ENCODE measurements at regions not wholly inside any gene's neighbourhood (a gene's known extent, or its start where the extent isn't known, plus 50 kb on each side); places are given as distances from the start of the nearest gene placed in this dataset.

DNA sequence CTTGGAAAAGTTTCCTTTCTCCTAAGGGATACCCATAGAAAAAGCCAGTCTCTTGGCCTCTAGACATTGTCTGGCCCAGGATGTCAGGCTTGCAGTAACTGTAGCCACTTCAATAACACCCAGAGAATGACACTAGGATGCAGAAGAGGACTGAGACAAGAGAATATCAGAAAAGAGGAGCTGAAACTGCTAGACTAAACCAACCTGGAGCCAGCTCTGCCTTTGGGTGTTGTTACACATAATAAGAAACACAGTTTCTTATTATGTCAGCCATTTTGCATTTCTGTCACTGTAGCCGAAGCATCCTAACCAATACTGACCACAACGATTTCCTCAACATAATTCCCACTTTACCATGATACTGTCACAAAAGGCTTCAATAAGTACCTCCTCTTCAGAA is 72.2 kb upstream of the RCN1 start:
- H3K27ac Mint-ChIP-seq: no peak overlapping the region
- ChIA-PET POLR2A (interaction anchor here (0.6 kb wide), 1 partner anchor 277 kb away, joined by 3 read pairs; no protein-coding TSS in a partner anchor), CTCF (no interaction called here)
- no peaks in the 10 kb centered on the region for H3K4me1 Mint-ChIP-seq
- H3K9me3 Mint-ChIP-seq: no peaks in the 10 kb centered on the region
- no peak for DNase-seq
- no peaks in the 10 kb centered on the region for H3K36me3 Mint-ChIP-seq (ENCODE audit: low read depth)
- H3K4me3 Mint-ChIP-seq: no peak overlapping the region
- H3K27me3 Mint-ChIP-seq: peaks cover 13% of the 10 kb centered on the region

DNA sequence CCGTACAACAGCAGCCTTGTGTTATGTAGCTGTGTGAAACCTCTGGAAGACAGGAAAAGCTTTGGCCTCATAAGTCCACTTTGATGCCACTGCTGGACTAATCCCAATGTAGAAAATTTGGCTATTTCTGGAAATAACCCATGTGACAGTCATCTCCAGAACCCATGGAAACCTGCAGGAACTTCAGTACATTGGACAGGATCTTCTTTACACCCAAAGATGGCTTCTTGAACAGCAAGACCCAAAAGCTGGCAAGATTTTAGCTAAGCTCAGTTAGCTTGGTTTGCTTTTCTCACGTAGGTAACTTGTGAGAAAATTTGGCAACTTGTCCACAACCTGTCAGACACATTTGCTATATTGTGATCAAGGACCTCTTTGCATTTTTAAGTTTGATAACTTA is 74.8 kb upstream of the RCN1 start:
- Mint-ChIP-seq H3K4me3 (no peak overlapping the region), H3K4me1 (no peaks in the 10 kb centered on the region), H3K27me3 (peaks cover 10% of the 10 kb centered on the region), H3K27ac (no peak overlapping the region), H3K36me3 (ENCODE audit: low read depth) (no peaks in the 10 kb centered on the region), H3K9me3 (no peaks in the 10 kb centered on the region)
- POLR2A ChIA-PET: no interaction called here
- CTCF ChIA-PET: interaction anchor here (0.9 kb wide), 1 partner anchor 10 kb away, joined by 3 read pairs; no protein-coding TSS in a partner anchor
- DNase-seq: no peak

GRCh38 chr11:32015427-32015826 is 75.4 kb upstream of the RCN1 start:
- H3K36me3 Mint-ChIP-seq (ENCODE audit: low read depth): no peaks in the 10 kb centered on the region

GRCh38 chr11:32013603-32014002 is 77.3 kb upstream of the RCN1 start:
- Mint-ChIP-seq H3K27me3 (peaks cover 12% of the 10 kb centered on the region), H3K4me3 (no peak overlapping the region), H3K36me3 (ENCODE audit: low read depth) (no peaks in the 10 kb centered on the region), H3K27ac (no peak overlapping the region), H3K9me3 (no peaks in the 10 kb centered on the region), H3K4me1 (no peaks in the 10 kb centered on the region)
- CTCF ChIA-PET: no interaction called here
- POLR2A ChIA-PET: no interaction called here
- no peak for DNase-seq

More at GRCh38 chr11:32015427-32015826, 75.4 kb upstream of the RCN1 start:
- H3K27me3 Mint-ChIP-seq: peaks cover 10% of the 10 kb centered on the region
- no peak overlapping the region for H3K4me3 Mint-ChIP-seq
- no peak overlapping the region for H3K27ac Mint-ChIP-seq
- H3K4me1 Mint-ChIP-seq: no peaks in the 10 kb centered on the region
- DNase-seq: no peak
- no peaks in the 10 kb centered on the region for H3K9me3 Mint-ChIP-seq
- ChIA-PET POLR2A (no interaction called here), CTCF (interaction anchor here (0.7 to 0.9 kb wide), 3 partner anchors 9 to 19 kb away, joined by 3 to 6 read pairs (median 3); no protein-coding TSS in a partner anchor)

DNA sequence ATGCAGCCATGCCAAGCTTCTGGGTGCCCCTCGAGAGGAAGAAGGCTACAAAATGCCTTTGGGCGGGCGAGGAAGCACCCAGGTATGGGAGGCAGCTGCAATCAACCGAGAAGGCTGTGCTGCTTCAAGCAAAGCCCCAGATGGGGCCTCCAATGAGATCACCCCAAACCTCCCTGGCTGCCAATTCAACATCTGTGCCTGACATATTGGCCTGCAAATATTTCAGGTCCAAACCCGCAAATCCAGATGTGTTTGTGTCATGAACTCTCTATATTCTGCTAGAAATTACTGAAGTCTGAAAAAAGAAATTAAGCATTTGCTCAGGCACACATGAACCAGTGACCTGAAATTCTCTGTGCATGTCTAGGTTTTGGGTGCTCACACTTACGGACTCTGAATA is 78.8 kb upstream of the RCN1 start:
- Mint-ChIP-seq H3K9me3 (no peaks in the 10 kb centered on the region), H3K36me3 (ENCODE audit: low read depth) (no peaks in the 10 kb centered on the region), H3K27me3 (peaks cover 21% of the 10 kb centered on the region), H3K4me1 (no peaks in the 10 kb centered on the region), H3K27ac (no peak overlapping the region), H3K4me3 (no peak overlapping the region)
- ChIA-PET POLR2A (no interaction called here), CTCF (no interaction called here)
- no peak for DNase-seq

- CTCF ChIA-PET: interaction anchor here (0.6 kb wide), 1 partner anchor 1231 kb away, joined by 3 read pairs; no protein-coding TSS in a partner anchor
- H3K4me3 Mint-ChIP-seq: no peak overlapping the region
These were observed 81.9 kb upstream of the RCN1 start for GRCh38 chr11:32008880-32009551.

DNA sequence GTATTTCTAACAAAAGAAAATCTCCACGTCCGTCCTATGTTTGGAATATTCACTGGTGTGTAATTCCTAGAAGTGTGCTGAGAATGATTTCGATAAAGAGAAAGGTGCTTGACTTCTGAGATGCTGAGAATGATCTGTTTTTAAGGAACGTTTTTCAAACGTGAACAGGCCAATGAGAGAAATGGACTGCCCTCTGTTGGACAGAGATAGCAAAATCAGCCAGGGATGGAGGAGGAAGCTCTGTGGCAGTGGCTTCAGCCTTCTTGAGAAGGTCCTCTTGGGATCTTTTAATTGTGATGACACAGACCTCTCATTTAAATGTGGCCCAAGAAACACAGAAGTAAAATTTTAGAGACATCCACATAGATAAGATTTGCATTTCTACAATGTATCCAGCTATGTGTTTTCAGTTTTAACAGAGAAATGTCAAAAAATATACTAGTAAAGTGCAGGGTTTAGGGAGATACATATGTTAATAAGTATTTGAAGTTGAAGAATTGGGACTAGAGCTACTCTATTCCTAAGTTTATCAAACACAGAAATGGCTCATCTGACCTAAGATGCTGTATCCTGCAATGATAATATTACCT is 84.0 kb upstream of the RCN1 start:
- H3K9me3 Mint-ChIP-seq: no peaks in the 10 kb centered on the region
- CTCF ChIA-PET: interaction anchor here (0.5 to 1.5 kb wide), 2 partner anchors 9 to 973 kb away, joined by 3 to 5 read pairs; no protein-coding TSS in a partner anchor
- H3K4me1 Mint-ChIP-seq: no peaks in the 10 kb centered on the region
- peaks cover 23% of the 10 kb centered on the region for H3K27me3 Mint-ChIP-seq
- no peak overlapping the region for H3K27ac Mint-ChIP-seq
- POLR2A ChIA-PET: no interaction called here
- no peaks in the 10 kb centered on the region for H3K36me3 Mint-ChIP-seq (ENCODE audit: low read depth)
- DNase-seq: peak; percentile 34
- no peak overlapping the region for H3K4me3 Mint-ChIP-seq

More at GRCh38 chr11:32008880-32009551, 81.9 kb upstream of the RCN1 start:
- H3K27me3 Mint-ChIP-seq: peaks cover 16% of the 10 kb centered on the region
- no peak for DNase-seq
- H3K9me3 Mint-ChIP-seq: no peaks in the 10 kb centered on the region
- no peaks in the 10 kb centered on the region for H3K4me1 Mint-ChIP-seq
- no peaks in the 10 kb centered on the region for H3K36me3 Mint-ChIP-seq (ENCODE audit: low read depth)
- no peak overlapping the region for H3K27ac Mint-ChIP-seq
- POLR2A ChIA-PET: no interaction called here

DNA sequence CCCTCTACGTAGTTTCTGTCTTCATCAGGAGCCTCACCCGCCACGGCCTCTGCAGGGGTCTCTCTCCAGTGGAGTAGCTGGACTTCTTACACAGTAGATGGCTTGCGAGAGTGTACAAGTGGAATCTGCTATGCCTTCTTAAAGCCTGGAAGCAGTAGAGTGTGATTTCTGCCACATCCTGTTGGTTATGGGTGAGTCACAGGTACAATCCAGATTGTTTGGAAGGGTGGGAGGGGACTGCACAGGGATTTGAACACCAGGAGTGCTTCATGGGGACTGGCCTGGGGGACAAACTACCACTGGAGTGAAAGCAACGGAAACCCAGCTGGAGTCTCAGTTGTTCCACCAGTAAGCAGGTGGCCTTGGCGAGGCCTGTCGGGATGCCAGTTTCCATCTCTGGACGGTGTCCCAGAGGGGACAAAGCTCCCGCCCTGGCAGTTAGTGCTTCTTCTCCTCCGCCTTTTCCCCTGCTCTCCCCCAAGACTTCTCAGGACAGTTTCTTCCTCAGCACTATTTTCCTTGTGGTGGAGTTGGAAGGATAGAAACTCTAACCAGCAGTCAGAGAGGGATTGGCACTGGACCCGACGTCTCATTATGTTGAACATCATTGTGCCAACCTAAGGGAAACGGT is 85.0 kb upstream of the RCN1 start:
- POLR2A ChIA-PET: no interaction called here
- no peaks in the 10 kb centered on the region for H3K9me3 Mint-ChIP-seq
- H3K4me3 Mint-ChIP-seq: no peak overlapping the region
- DNase-seq: no peak
- H3K36me3 Mint-ChIP-seq (ENCODE audit: low read depth): no peaks in the 10 kb centered on the region
- H3K27ac Mint-ChIP-seq: no peak overlapping the region
- H3K4me1 Mint-ChIP-seq: no peaks in the 10 kb centered on the region
- CTCF ChIA-PET: interaction anchor here (0.7 to 1.5 kb wide), 2 partner anchors 10 to 276 kb away, joined by 3 read pairs; no protein-coding TSS in a partner anchor
- H3K27me3 Mint-ChIP-seq: peaks cover 23% of the 10 kb centered on the region

DNA sequence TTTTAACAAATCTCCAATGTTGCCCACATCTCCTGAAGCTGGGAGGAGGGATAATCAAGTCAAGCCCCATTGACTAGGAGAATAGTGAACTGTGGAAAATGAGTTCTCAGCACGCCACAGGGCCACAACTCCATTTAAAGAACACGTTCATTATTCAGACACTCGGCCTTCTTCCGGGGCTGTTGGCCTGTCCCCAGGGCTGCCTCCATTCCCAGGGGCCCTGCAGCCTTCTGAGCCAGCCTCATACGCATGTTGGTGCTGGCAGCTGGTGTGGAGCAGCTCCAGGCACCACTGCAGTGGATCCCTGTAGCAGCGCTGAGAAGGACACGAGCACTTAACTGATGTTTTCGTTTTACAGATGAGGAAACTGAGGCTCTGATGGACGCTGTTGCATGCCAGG is 87.5 kb upstream of the RCN1 start:
- Mint-ChIP-seq H3K27me3 (peaks cover 18% of the 10 kb centered on the region), H3K4me1 (no peaks in the 10 kb centered on the region), H3K27ac (no peak overlapping the region), H3K4me3 (no peak overlapping the region), H3K9me3 (no peaks in the 10 kb centered on the region), H3K36me3 (ENCODE audit: low read depth) (no peaks in the 10 kb centered on the region)
- ChIA-PET CTCF (no interaction called here), POLR2A (no interaction called here)
- no peak for DNase-seq

DNA sequence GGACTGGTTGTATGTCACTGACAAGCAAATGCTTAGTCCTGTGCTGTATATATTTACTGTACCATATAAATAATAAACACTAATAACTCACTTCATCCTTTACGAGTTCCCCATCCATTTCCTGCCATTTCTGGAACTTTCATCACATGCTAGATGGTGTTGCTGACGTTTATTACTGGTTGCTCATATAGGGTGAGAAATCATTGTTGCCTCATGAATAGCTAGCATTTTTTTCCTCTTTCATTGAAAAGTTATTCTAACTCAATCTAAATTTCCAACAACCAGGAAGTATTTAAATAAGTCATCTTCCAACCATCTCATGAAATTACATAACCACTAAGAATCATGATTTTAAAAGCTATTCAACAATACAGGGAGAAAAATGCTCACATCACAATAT is 88.6 kb upstream of the RCN1 start:
- ChIA-PET CTCF (interaction anchor here (1.7 kb wide), 1 partner anchor 11 kb away, joined by 3 read pairs; no protein-coding TSS in a partner anchor), POLR2A (no interaction called here)
- H3K27me3 Mint-ChIP-seq: peaks cover 12% of the 10 kb centered on the region
- no peaks in the 10 kb centered on the region for H3K4me1 Mint-ChIP-seq
- DNase-seq: no peak
- no peaks in the 10 kb centered on the region for H3K9me3 Mint-ChIP-seq
- H3K27ac Mint-ChIP-seq: no peak overlapping the region
- no peak overlapping the region for H3K4me3 Mint-ChIP-seq
- H3K36me3 Mint-ChIP-seq (ENCODE audit: low read depth): no peaks in the 10 kb centered on the region

DNA sequence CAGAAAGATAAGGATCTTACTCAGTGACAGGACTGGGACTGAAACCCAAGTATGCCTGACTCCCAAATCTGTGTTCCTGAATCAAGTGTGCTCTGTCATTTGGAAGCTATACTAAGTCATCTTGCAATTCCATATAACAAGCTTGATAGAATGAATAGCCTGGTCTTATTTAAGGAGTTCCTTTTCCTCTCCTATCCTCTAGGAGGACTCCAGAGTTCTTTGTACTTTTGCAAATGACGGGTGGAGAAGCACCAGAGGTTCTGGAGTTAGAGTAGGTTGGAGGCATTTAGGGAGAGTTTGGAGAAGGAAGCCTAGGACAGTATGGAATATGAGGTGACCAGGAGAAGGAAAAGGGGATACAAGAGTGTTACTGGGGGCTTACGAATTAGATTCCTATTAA is 92.9 kb upstream of the RCN1 start:
- Mint-ChIP-seq H3K27me3 (peaks cover 4% of the 10 kb centered on the region), H3K36me3 (ENCODE audit: low read depth) (no peaks in the 10 kb centered on the region), H3K4me1 (peaks cover 14% of the 10 kb centered on the region), H3K9me3 (no peaks in the 10 kb centered on the region), H3K4me3 (no peak overlapping the region), H3K27ac (no peak overlapping the region)
- DNase-seq: no peak
- ChIA-PET POLR2A (no interaction called here), CTCF (no interaction called here)

- no peak for DNase-seq
- CTCF ChIA-PET: interaction anchor here (0.6 to 1.6 kb wide), 2 partner anchors 11 to 19 kb away, joined by 3 read pairs; no protein-coding TSS in a partner anchor
- H3K4me3 Mint-ChIP-seq: no peak overlapping the region
- H3K27me3 Mint-ChIP-seq: no peaks in the 10 kb centered on the region
- H3K9me3 Mint-ChIP-seq: no peaks in the 10 kb centered on the region
- H3K27ac Mint-ChIP-seq: no peak overlapping the region
- peaks cover 14% of the 10 kb centered on the region for H3K4me1 Mint-ChIP-seq
- POLR2A ChIA-PET: no interaction called here
- H3K36me3 Mint-ChIP-seq (ENCODE audit: low read depth): no peaks in the 10 kb centered on the region
These were observed 94.6 kb upstream of the RCN1 start for GRCh38 chr11:31996159-31996881.
